PC-3 (cell line): ENCODE measurements at regions not wholly inside any gene's neighbourhood (a gene's known extent, or its start where the extent isn't known, plus 50 kb on each side); places are given as distances from the start of the nearest gene placed in this dataset.

Experiments
- EZH2phosphoT487 ChIP-seq: fragments of 300-600 bp; sonication (generic); IDR thresholded peaks from 2 replicates; pipeline ENCODE4 v1.6.1; 2018; ENCODE audit warnings: mild to moderate bottlenecking, antibody characterized with exemption, low read length, borderline replicate concordance
- TF ChIP-seq, protein P1 (sequence below): fragments of 300-600 bp; sonication (generic); conservative IDR thresholded peaks from 2 replicates; pipeline ENCODE4 v1.5.1; 2017; ENCODE audit warnings: antibody characterized with exemption, low read depth, mild to moderate bottlenecking, low read length

GRCh38 chr9:81827616-81828296, 100.5 kb upstream of the SPATA31D4 start:
- TF ChIP-seq, protein P1, sequence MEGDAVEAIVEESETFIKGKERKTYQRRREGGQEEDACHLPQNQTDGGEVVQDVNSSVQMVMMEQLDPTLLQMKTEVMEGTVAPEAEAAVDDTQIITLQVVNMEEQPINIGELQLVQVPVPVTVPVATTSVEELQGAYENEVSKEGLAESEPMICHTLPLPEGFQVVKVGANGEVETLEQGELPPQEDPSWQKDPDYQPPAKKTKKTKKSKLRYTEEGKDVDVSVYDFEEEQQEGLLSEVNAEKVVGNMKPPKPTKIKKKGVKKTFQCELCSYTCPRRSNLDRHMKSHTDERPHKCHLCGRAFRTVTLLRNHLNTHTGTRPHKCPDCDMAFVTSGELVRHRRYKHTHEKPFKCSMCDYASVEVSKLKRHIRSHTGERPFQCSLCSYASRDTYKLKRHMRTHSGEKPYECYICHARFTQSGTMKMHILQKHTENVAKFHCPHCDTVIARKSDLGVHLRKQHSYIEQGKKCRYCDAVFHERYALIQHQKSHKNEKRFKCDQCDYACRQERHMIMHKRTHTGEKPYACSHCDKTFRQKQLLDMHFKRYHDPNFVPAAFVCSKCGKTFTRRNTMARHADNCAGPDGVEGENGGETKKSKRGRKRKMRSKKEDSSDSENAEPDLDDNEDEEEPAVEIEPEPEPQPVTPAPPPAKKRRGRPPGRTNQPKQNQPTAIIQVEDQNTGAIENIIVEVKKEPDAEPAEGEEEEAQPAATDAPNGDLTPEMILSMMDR, result no peak
- TF ChIP-seq EZH2phosphoT487, result no peak
